ENCODE measurements at regions not wholly inside any gene's neighbourhood (a gene's known extent, or its start where the extent isn't known, plus 50 kb on each side); places are given as distances from the start of the nearest gene placed in this dataset.

DNA sequence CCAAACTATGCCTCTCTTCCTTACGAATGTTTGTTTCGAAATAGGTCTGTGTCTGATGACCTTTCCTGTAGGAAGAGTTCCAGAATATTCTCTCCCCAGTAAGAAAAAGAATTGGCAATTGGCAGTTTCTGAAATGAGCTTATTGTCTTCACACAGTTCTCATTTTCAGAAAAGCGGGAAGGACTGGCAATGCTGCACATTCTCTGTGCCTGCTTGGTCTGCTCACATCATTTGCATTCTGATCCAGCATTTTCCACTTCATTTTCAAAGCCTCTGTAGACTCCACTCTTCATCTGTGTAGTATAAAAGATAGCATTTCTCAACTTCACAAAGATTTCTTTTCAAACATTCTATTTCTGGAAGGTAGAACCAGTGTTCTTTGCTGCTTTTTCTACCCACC is 120.6 kb upstream of the CCDC112 start:
- no peak overlapping the region for H2AFZ ChIP-seq (ENCODE audit: low read length)
- no peak overlapping the region for H3K4me2 ChIP-seq (ENCODE audit: insufficient read depth, insufficient read length, low read length)
- H3K4ac ChIP-seq (ENCODE audit: low read depth, low read length): no peak overlapping the region
- H4K91ac ChIP-seq (ENCODE audit: insufficient read length, low read depth, low read length): no peak overlapping the region
- H4K8ac ChIP-seq (replicated peaks; ENCODE audit: insufficient read length, low read depth, low read length): no peak overlapping the region
- H3K36me3 Mint-ChIP-seq (ENCODE audit: insufficient read depth in 1 of 3, low read depth in 3 of 3): no peaks in the 10 kb centered on the region
- H3K4me1 Mint-ChIP-seq: peaks cover 4 to 12% of the 10 kb centered on the region in 2 experiments; a peak in 3 of 4 replicates
- H3K27me3 ChIP-seq (ENCODE audit: insufficient read depth, low read length): no peaks in the 10 kb centered on the region
- no peak overlapping the region; a peak in 1 of 5 replicates for H3K4me3 Mint-ChIP-seq
- no peak overlapping the region for H2BK5ac ChIP-seq (ENCODE audit: insufficient read length, low read length)
- H2BK20ac ChIP-seq (ENCODE audit: low read depth, low read length, poor library complexity, severe bottlenecking): no peak overlapping the region
- no peak overlapping the region for H2BK12ac ChIP-seq (ENCODE audit: insufficient read length, low read depth, low read length)
- no peaks in the 10 kb centered on the region for H3K79me1 ChIP-seq (ENCODE audit: insufficient read depth, low read depth, low read length, poor library complexity, severe bottlenecking)
- no peak overlapping the region for H3K56ac ChIP-seq (ENCODE audit: insufficient read length, low read depth, low read length)
- no peak overlapping the region for H3K18ac ChIP-seq (ENCODE audit: insufficient read length, low read depth, low read length)
- H3K27ac ChIP-seq (ENCODE audit: insufficient read length, low read depth, low read length): no peak overlapping the region
- no peaks in the 10 kb centered on the region for H4K20me1 ChIP-seq (ENCODE audit: control insufficient read depth, insufficient read depth, insufficient read length)
- H3K14ac ChIP-seq (ENCODE audit: insufficient read depth, low read length): no peak overlapping the region
- no peak overlapping the region for H2BK120ac ChIP-seq (ENCODE audit: low read depth, low read length, poor library complexity, severe bottlenecking)
- no peak overlapping the region for H3K23ac ChIP-seq (ENCODE audit: insufficient read length, low read depth, low read length)
- H3K9me3 ChIP-seq (ENCODE audit: control insufficient read depth, low read depth, low read length): no peaks in the 10 kb centered on the region
- TF ChIP-seq, protein P1, sequence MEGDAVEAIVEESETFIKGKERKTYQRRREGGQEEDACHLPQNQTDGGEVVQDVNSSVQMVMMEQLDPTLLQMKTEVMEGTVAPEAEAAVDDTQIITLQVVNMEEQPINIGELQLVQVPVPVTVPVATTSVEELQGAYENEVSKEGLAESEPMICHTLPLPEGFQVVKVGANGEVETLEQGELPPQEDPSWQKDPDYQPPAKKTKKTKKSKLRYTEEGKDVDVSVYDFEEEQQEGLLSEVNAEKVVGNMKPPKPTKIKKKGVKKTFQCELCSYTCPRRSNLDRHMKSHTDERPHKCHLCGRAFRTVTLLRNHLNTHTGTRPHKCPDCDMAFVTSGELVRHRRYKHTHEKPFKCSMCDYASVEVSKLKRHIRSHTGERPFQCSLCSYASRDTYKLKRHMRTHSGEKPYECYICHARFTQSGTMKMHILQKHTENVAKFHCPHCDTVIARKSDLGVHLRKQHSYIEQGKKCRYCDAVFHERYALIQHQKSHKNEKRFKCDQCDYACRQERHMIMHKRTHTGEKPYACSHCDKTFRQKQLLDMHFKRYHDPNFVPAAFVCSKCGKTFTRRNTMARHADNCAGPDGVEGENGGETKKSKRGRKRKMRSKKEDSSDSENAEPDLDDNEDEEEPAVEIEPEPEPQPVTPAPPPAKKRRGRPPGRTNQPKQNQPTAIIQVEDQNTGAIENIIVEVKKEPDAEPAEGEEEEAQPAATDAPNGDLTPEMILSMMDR (conservative IDR thresholded peaks at IDR 0.05): no peak
- DNase-seq: no peak
- no peak overlapping the region for H3K27ac Mint-ChIP-seq
- no peaks in the 10 kb centered on the region; the same call in 1 of the 2 replicates for H3K27me3 Mint-ChIP-seq (ENCODE audit: low read depth)
- WGBS (ENCODE audit: extremely low coverage, insufficient read length, low lambda C conversion rate): no CpG with 5 or more reads among the region's 3 CpGs
- H3K9ac ChIP-seq (ENCODE audit: extremely low read depth, insufficient read length, low read length): no peak overlapping the region
- H3K9me3 Mint-ChIP-seq: no peaks in the 10 kb centered on the region
- no peak overlapping the region for H2BK15ac ChIP-seq (ENCODE audit: low read depth, low read length)
- H3T11ph ChIP-seq (ENCODE audit: low read length): no peak overlapping the region
- H3K79me2 ChIP-seq (ENCODE audit: insufficient read depth, low read length): no peaks in the 10 kb centered on the region
- peaks cover 2% of the 10 kb centered on the region; the same call in 1 of the 2 replicates for H3K4me1 ChIP-seq (ENCODE audit: insufficient read depth, low read length)
- H2AK5ac ChIP-seq (ENCODE audit: insufficient read length, low read length): no peak overlapping the region
- H4K5ac ChIP-seq (ENCODE audit: insufficient read length, low read depth, low read length): no peak overlapping the region
- H3K23me2 ChIP-seq (ENCODE audit: insufficient read length, low read depth, low read length, poor library complexity, severe bottlenecking): no peaks in the 10 kb centered on the region
